Ramos (cell line): ENCODE measurements at regions not wholly inside any gene's neighbourhood (a gene's known extent, or its start where the extent isn't known, plus 50 kb on each side); places are given as distances from the start of the nearest gene placed in this dataset.

Experiments used
- in situ Hi-C: fragments of 300-500 bp; cut with MboI; formaldehyde crosslinking; loops from one replicate; pipeline ENCODE4 v1.14.3; 2022; ENCODE audit warnings: low sequenced_read_pairs; ENCODE audit not compliant: unreplicated experiment

GRCh38 chr9:35540315-35540714 is 50.4 kb downstream of the RUSC2 start:
- in situ Hi-C loops, result no loop called here

GRCh38 chr9:35546853-35547252 is 56.9 kb downstream of the RUSC2 start:
- in situ Hi-C loops, result no loop called here

GRCh38 chr9:35547889-35548418 is 57.1 kb upstream of the TESK1 start:
- in situ Hi-C loops, result no loop called here

- in situ Hi-C loops, result no loop called here
Observed at GRCh38 chr9:35548571-35548970, 56.5 kb upstream of the TESK1 start.

GRCh38 chr9:35549441-35549840 is 55.6 kb upstream of the TESK1 start:
- in situ Hi-C loops, result no loop called here

- in situ Hi-C loops, result loop anchor here (10.0 kb wide), 1 partner anchor 438 kb away; the partner anchor contains the start of gene ATOSB
Observed at GRCh38 chr9:35552376-35552775, 52.7 kb upstream of the TESK1 start.

GRCh38 chr9:35552837-35553236 is 52.2 kb upstream of the TESK1 start:
- in situ Hi-C loops, result loop anchor here (10.0 kb wide), 1 partner anchor 438 kb away; the partner anchor contains the start of gene ATOSB

- in situ Hi-C loops, result loop anchor here (10.0 kb wide), 1 partner anchor 439 kb away; the partner anchor contains the start of gene ATOSB
Observed at GRCh38 chr9:35553670-35554543, 51.2 kb upstream of the TESK1 start.

- in situ Hi-C loops, result loop anchor here (10.0 kb wide), 1 partner anchor 440 kb away; the partner anchor contains the start of gene ATOSB
Observed at GRCh38 chr9:35555246-35555701, 49.8 kb upstream of the TESK1 start.
